Peyer's patch (tissue), 4 donors: ENCODE measurements at regions not wholly inside any gene's neighbourhood (a gene's known extent, or its start where the extent isn't known, plus 50 kb on each side); places are given as distances from the start of the nearest gene placed in this dataset.

Experiments used
- POLR2A ChIP-seq, 2 donors: fragments of 450-650 bp; IDR thresholded peaks; one replicate each; pipeline ENCODE4 v1.5.1; 2017; ENCODE audit warnings: antibody characterized with exemption in 2 of 2, mild to moderate bottlenecking in 2 of 2, moderate library complexity in 2 of 2
- TF ChIP-seq, protein P1 (sequence below), 6 experiments: fragments of 450-650 bp in 4 of 6; fragments of 200-600 bp in 2 of 6; sonication (generic) in 1 of 6; IDR thresholded peaks; one replicate each; pipeline ENCODE4 v1.5.1; 2017 to 2019; ENCODE audit warnings: antibody characterized with exemption in 6 of 6, mild to moderate bottlenecking in 3 of 6, moderate library complexity in 1 of 6

DNA sequence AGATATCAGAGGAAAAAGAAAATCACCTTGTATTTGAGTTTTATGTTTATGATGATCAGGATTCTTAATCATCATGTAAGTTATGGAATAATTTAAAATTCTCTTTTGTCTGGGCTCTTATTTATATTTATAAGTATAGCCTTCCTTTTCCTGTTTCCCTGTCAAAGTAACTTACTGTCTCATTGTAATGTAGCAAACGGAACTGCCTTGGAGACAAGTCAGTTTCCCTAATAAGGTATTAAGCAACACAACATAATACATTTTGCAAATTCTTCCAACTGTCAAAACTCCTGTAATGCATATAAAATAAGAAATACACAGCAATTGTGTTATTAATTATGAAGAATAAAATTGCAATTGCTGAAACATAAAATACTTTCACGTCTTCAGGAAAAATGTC is 463.2 kb downstream of the MAT2B start:
- TF ChIP-seq POLR2A (IDR thresholded peaks at IDR 0.05) = no peak
- TF ChIP-seq, protein P1, sequence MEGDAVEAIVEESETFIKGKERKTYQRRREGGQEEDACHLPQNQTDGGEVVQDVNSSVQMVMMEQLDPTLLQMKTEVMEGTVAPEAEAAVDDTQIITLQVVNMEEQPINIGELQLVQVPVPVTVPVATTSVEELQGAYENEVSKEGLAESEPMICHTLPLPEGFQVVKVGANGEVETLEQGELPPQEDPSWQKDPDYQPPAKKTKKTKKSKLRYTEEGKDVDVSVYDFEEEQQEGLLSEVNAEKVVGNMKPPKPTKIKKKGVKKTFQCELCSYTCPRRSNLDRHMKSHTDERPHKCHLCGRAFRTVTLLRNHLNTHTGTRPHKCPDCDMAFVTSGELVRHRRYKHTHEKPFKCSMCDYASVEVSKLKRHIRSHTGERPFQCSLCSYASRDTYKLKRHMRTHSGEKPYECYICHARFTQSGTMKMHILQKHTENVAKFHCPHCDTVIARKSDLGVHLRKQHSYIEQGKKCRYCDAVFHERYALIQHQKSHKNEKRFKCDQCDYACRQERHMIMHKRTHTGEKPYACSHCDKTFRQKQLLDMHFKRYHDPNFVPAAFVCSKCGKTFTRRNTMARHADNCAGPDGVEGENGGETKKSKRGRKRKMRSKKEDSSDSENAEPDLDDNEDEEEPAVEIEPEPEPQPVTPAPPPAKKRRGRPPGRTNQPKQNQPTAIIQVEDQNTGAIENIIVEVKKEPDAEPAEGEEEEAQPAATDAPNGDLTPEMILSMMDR (IDR thresholded peaks at IDR 0.05) = no peak
